Muscle of leg (tissue), 3 donors: ENCODE measurements at regions not wholly inside any gene's neighbourhood (a gene's known extent, or its start where the extent isn't known, plus 50 kb on each side); places are given as distances from the start of the nearest gene placed in this dataset.
"Not testable (repeated sequence)": the region's sequence is repeated elsewhere in the genome, so short reads cannot be mapped to it uniquely, and the experiment has no call there.

Experiments used
- DNase-seq: peaks from one replicate; pipeline ENCODE4 v3.0.0; 2013
- H3K27ac ChIP-seq: one replicate; pipeline ENCODE4 v1.5.1; 2013; ENCODE audit warnings: mild to moderate bottlenecking, low read length, control low read depth
- H3K27me3 ChIP-seq: one replicate; pipeline ENCODE4 v1.6.1; 2013; ENCODE audit warnings: low read length; ENCODE audit not compliant: control insufficient read depth, insufficient read depth
- H3K36me3 ChIP-seq: one replicate; pipeline ENCODE4 v1.6.1; 2013; ENCODE audit warnings: low read length; ENCODE audit not compliant: control insufficient read depth, insufficient read depth
- H3K4me1 ChIP-seq: one replicate; pipeline ENCODE4 v1.6.1; 2013; ENCODE audit warnings: low read length; ENCODE audit not compliant: control insufficient read depth, insufficient read depth
- H3K4me3 ChIP-seq: one replicate; pipeline ENCODE4 v1.5.1; 2013; ENCODE audit warnings: low read length, control low read depth
- H3K9me3 ChIP-seq: replicated peaks from 2 replicates; pipeline ENCODE4 v1.6.1; 2013; ENCODE audit warnings: low read depth, low read length; ENCODE audit not compliant: control insufficient read depth
- WGBS: methylation state at CpG from one replicate; pipeline ENCODE4 v1.1.5; 2013; ENCODE audit warnings: missing lambda C conversion rate; ENCODE audit not compliant: insufficient coverage; 5-methylcytosine and 5-hydroxymethylcytosine counted together

- 87% methylated on average over 23 of the region's 28 CpGs for WGBS
- H3K36me3 ChIP-seq, H3K4me3 ChIP-seq, H3K27ac ChIP-seq, H3K9me3 ChIP-seq, H3K4me1 ChIP-seq, DNase-seq, H3K27me3 ChIP-seq: not testable (repeated sequence)
These were observed 131.8 kb downstream of the KDR start for GRCh38 chr4:54993473-54994026.

GRCh38 chr4:54992266-54992665, 133.1 kb downstream of the KDR start:
- Histone ChIP-seq H3K27me3 (no peaks in the 10 kb centered on the region), H3K9me3 (peaks cover 5% of the 10 kb centered on the region), H3K4me1 (no peaks in the 10 kb centered on the region), H3K4me3 (no peak overlapping the region), H3K36me3 (no peaks in the 10 kb centered on the region), H3K27ac (no peak overlapping the region)
- DNase-seq: no peak
- no CpG with 5 or more reads among the region's 1 CpG for WGBS

- no peak for DNase-seq
- no peak overlapping the region for H3K4me3 ChIP-seq
- peaks cover 5% of the 10 kb centered on the region for H3K9me3 ChIP-seq
- no peak overlapping the region for H3K27ac ChIP-seq
- no peaks in the 10 kb centered on the region for H3K27me3 ChIP-seq
- H3K4me1 ChIP-seq: no peaks in the 10 kb centered on the region
- no peaks in the 10 kb centered on the region for H3K36me3 ChIP-seq
These were observed 136.7 kb downstream of the KDR start for GRCh38 chr4:54988655-54989054.

- WGBS: 66% methylated on average over 4 of the region's 5 CpGs
- no peak overlapping the region for H3K4me3 ChIP-seq
- H3K27me3 ChIP-seq: no peaks in the 10 kb centered on the region
These were observed 139.1 kb downstream of the KDR start for GRCh38 chr4:54986095-54986846.

GRCh38 chr4:54976682-54977081, 148.7 kb downstream of the KDR start:
- DNase-seq: no peak
- Histone ChIP-seq H3K36me3 (no peaks in the 10 kb centered on the region), H3K27ac (no peak overlapping the region), H3K9me3 (no peaks in the 10 kb centered on the region), H3K27me3 (no peaks in the 10 kb centered on the region), H3K4me3 (no peak overlapping the region), H3K4me1 (no peaks in the 10 kb centered on the region)
- 81% methylated on average over 3 of the region's 4 CpGs for WGBS

More at GRCh38 chr4:54986095-54986846, 139.1 kb downstream of the KDR start:
- no peaks in the 10 kb centered on the region for H3K4me1 ChIP-seq
- no peak overlapping the region for H3K27ac ChIP-seq
- no peaks in the 10 kb centered on the region for H3K36me3 ChIP-seq
- H3K9me3 ChIP-seq: peaks cover 5% of the 10 kb centered on the region
- no peak for DNase-seq

GRCh38 chr4:54976031-54976430, 149.4 kb downstream of the KDR start:
- H3K36me3 ChIP-seq: no peaks in the 10 kb centered on the region
- no peaks in the 10 kb centered on the region for H3K27me3 ChIP-seq
- DNase-seq: no peak
- no CpG with 5 or more reads among the region's 3 CpGs for WGBS
- no peaks in the 10 kb centered on the region for H3K9me3 ChIP-seq
- no peaks in the 10 kb centered on the region for H3K4me1 ChIP-seq
- no peak overlapping the region for H3K27ac ChIP-seq
- H3K4me3 ChIP-seq: no peak overlapping the region

GRCh38 chr4:54973784-54974183, 151.6 kb downstream of the KDR start:
- Histone ChIP-seq H3K4me3 (no peak overlapping the region), H3K4me1 (no peaks in the 10 kb centered on the region), H3K9me3 (no peaks in the 10 kb centered on the region), H3K27me3 (no peaks in the 10 kb centered on the region), H3K27ac (no peak overlapping the region), H3K36me3 (no peaks in the 10 kb centered on the region)
- WGBS: 20% methylated on average over 1 of the region's 1 CpG
- DNase-seq: no peak

GRCh38 chr4:54971474-54971950, 153.9 kb downstream of the KDR start:
- no peak overlapping the region for H3K4me3 ChIP-seq
- WGBS: no CpG with 5 or more reads among the region's 7 CpGs
- no peaks in the 10 kb centered on the region for H3K27me3 ChIP-seq
- H3K9me3 ChIP-seq: no peaks in the 10 kb centered on the region
- no peaks in the 10 kb centered on the region for H3K36me3 ChIP-seq
- peak; percentile 61 for DNase-seq
- no peaks in the 10 kb centered on the region for H3K4me1 ChIP-seq
- no peak overlapping the region for H3K27ac ChIP-seq

GRCh38 chr4:54967289-54967688, 158.1 kb downstream of the KDR start:
- 60% methylated on average over 1 of the region's 3 CpGs for WGBS
- DNase-seq: no peak
- no peak overlapping the region for H3K27ac ChIP-seq

GRCh38 chr4:54961357-54961975, 163.9 kb downstream of the KDR start:
- whole genome bisulfite sequencing: no CpG with 5 or more reads among the region's 1 CpG
- no peaks in the 10 kb centered on the region for H3K9me3 ChIP-seq
- DNase-seq: peak; percentile 60

More at GRCh38 chr4:54967289-54967688, 158.1 kb downstream of the KDR start:
- H3K4me1 ChIP-seq: no peaks in the 10 kb centered on the region
- no peak overlapping the region for H3K4me3 ChIP-seq
- no peaks in the 10 kb centered on the region for H3K36me3 ChIP-seq
- H3K9me3 ChIP-seq: no peaks in the 10 kb centered on the region
- no peaks in the 10 kb centered on the region for H3K27me3 ChIP-seq

More at GRCh38 chr4:54961357-54961975, 163.9 kb downstream of the KDR start:
- Histone ChIP-seq H3K27me3 (no peaks in the 10 kb centered on the region), H3K27ac (no peak overlapping the region), H3K4me1 (no peaks in the 10 kb centered on the region), H3K4me3 (no peak overlapping the region), H3K36me3 (no peaks in the 10 kb centered on the region)
